GM12872 (cell line): ENCODE measurements at regions not wholly inside any gene's neighbourhood (a gene's known extent, or its start where the extent isn't known, plus 50 kb on each side); places are given as distances from the start of the nearest gene placed in this dataset.
A peak's percentile ranks its signal among the peaks of the same experiment; 100 is the strongest.

Source experiments
- TF ChIP-seq, protein P1 (sequence below): IDR thresholded peaks from 3 replicates; pipeline ENCODE4 v1.5.1; 2011; ENCODE audit warnings: low read depth, mild to moderate bottlenecking, low read length, moderate library complexity; ENCODE audit not compliant: insufficient read depth

DNA sequence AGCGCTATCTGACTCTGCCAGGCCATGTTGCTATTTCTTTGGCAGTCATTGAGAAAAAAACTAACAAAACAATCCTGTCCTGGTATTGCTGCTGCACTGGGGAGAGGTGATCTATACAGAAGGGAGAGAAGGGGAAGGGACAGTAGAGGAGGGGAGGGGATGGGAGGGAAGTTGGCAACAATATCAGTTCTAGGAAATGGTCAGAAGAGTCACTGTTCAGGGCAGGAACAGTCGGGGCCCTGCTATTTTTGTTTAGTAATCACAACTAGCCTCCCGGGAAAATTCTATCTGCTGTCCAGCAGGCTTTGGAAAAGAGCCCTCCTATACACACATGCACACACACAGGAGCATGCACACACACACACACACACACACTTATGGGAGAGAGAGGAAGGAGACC is 142.3 kb upstream of the CARMIL1 start:
- TF ChIP-seq, protein P1, sequence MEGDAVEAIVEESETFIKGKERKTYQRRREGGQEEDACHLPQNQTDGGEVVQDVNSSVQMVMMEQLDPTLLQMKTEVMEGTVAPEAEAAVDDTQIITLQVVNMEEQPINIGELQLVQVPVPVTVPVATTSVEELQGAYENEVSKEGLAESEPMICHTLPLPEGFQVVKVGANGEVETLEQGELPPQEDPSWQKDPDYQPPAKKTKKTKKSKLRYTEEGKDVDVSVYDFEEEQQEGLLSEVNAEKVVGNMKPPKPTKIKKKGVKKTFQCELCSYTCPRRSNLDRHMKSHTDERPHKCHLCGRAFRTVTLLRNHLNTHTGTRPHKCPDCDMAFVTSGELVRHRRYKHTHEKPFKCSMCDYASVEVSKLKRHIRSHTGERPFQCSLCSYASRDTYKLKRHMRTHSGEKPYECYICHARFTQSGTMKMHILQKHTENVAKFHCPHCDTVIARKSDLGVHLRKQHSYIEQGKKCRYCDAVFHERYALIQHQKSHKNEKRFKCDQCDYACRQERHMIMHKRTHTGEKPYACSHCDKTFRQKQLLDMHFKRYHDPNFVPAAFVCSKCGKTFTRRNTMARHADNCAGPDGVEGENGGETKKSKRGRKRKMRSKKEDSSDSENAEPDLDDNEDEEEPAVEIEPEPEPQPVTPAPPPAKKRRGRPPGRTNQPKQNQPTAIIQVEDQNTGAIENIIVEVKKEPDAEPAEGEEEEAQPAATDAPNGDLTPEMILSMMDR: no peak

DNA sequence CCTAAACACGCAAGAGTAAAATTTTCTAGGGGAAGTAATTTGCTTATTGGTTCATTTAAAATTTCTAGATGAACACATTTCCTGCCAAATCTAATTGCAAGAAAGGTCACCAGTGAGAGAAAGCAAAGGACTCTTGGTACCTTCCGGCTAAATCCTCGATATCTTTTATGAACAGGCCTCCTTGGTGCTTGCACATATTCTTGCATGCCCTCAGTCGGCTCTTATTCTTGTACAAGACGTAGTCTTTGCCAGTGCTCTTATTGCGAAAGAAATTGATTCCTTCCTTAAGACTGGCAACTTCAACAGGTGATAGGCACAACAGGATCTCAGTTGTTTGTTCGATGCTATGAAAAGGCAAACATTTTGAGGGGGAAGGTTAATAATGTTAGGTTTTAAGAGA is 141.7 kb upstream of the CARMIL1 start:
- TF ChIP-seq, protein P1: no peak

DNA sequence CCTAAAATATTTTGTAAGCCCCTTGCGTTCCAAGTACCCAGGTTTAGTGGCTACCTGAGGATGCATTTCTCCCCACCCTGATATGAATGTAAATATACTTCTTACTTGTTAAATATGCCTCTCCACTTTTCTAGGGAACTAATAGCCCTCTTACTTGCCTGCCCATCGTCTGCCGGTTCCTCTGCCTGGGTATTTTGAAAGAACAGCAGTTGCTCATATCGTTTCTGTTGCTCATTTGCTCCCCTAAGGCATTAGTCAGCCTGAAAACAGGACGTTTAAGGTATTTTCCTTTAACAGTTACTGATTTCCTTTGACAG is 141.3 kb upstream of the CARMIL1 start:
- TF ChIP-seq, protein P1: no peak

DNA sequence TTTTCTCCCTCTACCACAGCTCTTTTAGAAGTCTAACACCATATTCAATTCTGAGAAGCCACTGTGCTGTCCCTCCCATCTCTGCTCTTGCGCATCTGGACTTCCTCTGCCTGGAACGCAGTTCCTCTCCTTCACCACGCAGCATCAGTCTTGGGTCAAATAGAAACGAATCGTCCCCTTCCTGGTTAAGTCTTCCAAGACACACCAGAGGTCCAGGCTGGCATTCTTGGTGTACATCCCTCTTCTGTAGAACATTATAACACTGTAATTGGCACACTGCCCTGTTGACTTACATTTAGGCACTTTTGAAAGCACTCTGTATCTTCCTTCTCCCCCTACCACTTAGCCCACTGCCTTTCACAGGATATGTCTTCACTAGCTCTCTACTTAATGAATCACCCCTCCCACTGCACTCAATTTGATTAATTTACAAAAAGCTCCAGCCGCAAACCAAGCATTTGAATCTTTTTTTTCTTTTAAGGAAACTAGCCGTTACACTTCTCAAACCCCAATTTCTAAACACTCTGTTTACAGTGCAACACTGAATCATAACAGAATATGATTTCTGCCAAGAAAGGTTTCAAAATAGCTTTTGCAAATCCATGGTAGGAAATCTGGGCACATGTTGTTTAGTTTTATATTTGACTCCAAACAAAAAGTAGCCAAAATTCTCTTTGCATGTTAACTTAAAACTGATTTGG is 140.8 kb upstream of the CARMIL1 start:
- TF ChIP-seq, protein P1: peak; percentile 38; the same call in 2 of the 3 replicates

DNA sequence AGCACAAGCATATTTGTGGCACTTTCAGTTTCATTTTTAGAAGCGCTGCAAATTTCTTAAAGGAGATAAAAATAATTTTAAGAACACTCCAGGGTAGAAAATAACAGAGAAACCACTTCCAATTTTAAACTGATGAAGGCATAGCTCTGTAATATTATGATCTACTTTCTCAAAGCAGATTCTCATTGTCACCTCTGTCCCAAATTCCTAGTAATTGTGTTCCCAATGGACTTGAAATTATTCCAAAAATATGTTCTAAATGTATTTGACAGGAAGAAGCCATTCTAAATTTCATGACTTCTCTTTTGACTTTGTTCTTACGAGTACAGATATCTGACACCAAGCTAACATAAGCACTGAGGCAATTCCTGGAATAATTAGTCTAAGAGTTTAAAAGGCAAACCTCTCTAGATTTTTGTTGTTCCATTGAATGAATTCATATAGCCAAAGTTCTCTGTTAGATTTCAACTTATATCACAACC is 140.2 kb upstream of the CARMIL1 start:
- TF ChIP-seq, protein P1: no peak

DNA sequence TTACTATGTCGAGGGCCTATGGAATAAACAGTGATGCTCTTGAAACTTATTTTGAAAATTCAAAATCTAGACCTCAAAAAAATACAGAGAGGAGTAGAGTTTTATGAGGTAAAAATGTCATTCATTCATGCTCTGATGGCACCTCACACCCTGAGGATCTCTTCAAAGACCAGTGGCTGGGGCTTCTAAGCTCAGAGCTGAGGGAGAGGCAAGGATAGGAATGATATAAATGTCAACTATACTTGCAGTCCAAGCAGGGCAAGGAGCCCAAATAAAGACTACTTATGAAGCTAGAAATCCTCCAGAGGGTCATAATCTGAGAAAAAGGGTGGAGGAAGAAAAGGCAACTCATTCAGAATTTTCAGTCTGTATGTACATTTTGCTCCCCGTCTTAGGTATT is 136.7 kb upstream of the CARMIL1 start:
- TF ChIP-seq, protein P1: no peak

DNA sequence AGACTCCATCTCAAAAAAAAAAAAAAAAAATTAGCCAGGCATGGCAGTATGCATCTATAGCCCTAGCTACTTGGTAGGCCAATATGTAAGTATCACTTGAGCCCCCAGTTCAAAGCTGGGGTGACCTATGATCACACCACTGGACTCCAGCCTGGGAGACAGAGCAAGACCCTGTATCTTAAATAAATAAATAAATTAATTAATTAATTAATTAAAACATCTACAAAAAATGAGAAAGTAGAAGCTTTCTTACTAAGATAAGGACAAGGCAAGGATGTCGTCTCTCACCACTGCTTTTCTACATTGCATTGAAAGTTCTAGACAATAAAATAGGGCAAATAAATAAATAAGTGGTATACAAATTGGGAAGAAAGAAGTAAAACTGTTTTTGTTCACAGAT is 134.3 kb upstream of the CARMIL1 start:
- TF ChIP-seq, protein P1: no peak
